Hepatocyte (in vitro differentiated cells): ENCODE measurements at regions not wholly inside any gene's neighbourhood (a gene's known extent, or its start where the extent isn't known, plus 50 kb on each side); places are given as distances from the start of the nearest gene placed in this dataset.
"Not testable (repeated sequence)": the region's sequence is repeated elsewhere in the genome, so short reads cannot be mapped to it uniquely, and the experiment has no call there.

Experiments used
- EZH2 ChIP-seq: fragments of 200-600 bp; sonication (generic); IDR thresholded peaks from 2 replicates; pipeline ENCODE4 v1.6.1; 2016; ENCODE audit warnings: antibody characterized with exemption, mild to moderate bottlenecking, borderline replicate concordance
- EZH2phosphoT487 ChIP-seq: fragments of 200-600 bp; sonication (generic); IDR thresholded peaks from one replicate; pipeline ENCODE4 v1.6.1; 2018; ENCODE audit warnings: antibody characterized with exemption, mild to moderate bottlenecking, low read depth, moderate library complexity; ENCODE audit not compliant: unreplicated experiment, severe bottlenecking

DNA sequence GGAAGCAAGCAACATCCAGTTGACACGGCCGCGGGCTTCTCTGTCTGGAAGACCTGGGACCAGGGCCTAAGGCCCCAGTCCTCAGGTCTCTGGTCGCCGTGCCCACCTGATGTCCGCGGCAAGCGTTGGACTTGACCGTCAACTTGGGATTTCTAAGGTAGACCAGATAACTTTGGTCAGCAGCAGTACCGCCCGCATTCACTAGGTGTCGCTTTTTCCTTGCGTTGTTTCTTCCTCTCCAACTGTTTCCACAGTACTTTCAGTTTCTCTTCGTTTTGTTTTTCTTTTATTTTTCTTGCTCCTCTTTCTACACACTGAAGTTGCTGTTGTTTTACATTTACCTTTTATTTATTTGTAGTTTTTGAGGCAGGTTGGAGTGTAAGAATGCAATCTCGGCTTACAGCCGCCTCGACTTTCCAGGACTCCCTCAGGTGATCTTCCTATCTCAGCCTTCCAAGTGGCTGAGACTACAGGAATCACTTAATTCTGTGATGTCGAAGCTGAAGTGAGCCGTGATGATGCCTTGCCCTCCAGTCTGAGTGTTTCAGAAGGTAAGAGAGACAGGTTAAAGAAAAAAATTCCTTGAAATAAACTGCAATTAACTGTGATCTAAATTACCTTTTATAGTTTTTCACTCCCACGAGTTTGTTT, 2323.9 kb upstream of the TPTE start:
- TF ChIP-seq EZH2phosphoT487, EZH2: not testable (repeated sequence)
